ENCODE measurements at regions not wholly inside any gene's neighbourhood (a gene's known extent, or its start where the extent isn't known, plus 50 kb on each side); places are given as distances from the start of the nearest gene placed in this dataset.

DNA sequence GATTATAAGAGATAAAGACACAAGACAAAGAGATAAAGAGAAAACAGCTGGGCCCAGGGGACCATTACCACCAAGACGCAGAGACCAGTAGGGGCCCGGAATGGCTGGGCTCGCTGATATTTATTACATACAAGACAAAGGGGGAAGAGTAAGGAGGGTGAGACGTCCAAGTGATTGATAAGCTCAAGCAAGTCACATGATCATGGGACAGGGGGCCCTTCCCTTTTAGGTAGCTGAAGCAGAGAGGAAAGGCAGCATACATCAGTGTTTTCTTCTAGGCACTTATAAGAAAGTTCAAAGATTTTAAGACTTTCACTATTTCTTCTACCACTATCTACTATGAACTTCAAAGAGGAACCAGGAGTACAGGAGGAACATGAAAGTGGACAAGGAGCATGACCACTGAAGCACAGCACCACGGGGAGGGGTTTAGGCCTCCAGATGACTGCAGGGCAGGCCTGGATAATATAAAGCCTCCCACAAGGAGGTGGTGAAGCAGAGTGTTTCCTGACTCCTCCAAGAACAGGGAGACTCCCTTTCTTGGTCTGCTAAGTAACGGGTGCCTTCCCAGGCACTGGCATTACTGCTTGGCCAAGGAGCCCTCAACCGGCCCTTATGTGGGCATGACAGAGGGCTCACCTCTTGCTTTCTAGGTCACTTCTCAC is 63.9 kb upstream of the ARL4D start:
- Histone ChIP-seq H3K27ac (no peak overlapping the region), H3K36me3 (no peaks in the 10 kb centered on the region), H3K9me3 (no peaks in the 10 kb centered on the region), H3K4me1 (peaks cover 4% of the 10 kb centered on the region), H3K4me3 (no peak overlapping the region), H3K27me3 (no peaks in the 10 kb centered on the region)
- TF ChIP-seq EP300 (IDR thresholded peaks at IDR 0.05), result no peak
- TF ChIP-seq, protein P1, sequence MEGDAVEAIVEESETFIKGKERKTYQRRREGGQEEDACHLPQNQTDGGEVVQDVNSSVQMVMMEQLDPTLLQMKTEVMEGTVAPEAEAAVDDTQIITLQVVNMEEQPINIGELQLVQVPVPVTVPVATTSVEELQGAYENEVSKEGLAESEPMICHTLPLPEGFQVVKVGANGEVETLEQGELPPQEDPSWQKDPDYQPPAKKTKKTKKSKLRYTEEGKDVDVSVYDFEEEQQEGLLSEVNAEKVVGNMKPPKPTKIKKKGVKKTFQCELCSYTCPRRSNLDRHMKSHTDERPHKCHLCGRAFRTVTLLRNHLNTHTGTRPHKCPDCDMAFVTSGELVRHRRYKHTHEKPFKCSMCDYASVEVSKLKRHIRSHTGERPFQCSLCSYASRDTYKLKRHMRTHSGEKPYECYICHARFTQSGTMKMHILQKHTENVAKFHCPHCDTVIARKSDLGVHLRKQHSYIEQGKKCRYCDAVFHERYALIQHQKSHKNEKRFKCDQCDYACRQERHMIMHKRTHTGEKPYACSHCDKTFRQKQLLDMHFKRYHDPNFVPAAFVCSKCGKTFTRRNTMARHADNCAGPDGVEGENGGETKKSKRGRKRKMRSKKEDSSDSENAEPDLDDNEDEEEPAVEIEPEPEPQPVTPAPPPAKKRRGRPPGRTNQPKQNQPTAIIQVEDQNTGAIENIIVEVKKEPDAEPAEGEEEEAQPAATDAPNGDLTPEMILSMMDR (IDR thresholded peaks at IDR 0.05), result no peak
- no peak for TF ChIP-seq POLR2AphosphoS5 (IDR thresholded peaks at IDR 0.05)
- no peak for TF ChIP-seq POLR2A (IDR thresholded peaks at IDR 0.05)
- no peak for DNase-seq (ENCODE audit: low spot score in 2 of 2)
- 55% methylated on average over 7 of the region's 7 CpGs for WGBS

DNA sequence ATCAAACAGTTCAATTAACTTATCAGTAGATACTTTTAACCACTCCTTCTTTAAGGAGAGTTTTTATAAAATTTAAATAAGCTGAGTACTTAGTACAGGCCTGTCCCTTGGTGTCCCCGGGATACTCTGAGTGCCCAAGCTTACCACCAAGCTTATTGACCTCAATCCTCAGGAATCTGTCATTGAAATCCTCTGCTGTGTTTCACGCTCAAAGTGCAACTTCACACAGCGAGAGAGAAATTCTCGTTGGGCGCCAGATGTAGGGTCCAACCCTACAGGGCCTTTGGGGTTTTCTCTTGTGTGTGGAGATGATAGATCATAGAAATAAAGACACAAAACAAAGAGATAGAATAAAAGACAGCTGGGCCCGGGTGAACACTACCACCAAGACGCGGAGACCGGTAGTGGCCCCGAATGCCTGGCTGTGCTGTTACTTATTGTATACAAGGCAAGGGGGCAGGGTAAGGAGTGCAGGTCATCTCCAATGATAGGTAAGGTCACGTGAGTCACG is 65.3 kb upstream of the ARL4D start:
- H3K27ac ChIP-seq, result no peak overlapping the region
- 86% methylated on average over 12 of the region's 12 CpGs for WGBS
- no peaks in the 10 kb centered on the region for H3K9me3 ChIP-seq
- H3K4me1 ChIP-seq, result peaks cover 4% of the 10 kb centered on the region
- no peak overlapping the region for H3K4me3 ChIP-seq
- H3K27me3 ChIP-seq, result no peaks in the 10 kb centered on the region
- no peaks in the 10 kb centered on the region for H3K36me3 ChIP-seq
- TF ChIP-seq, protein P1 (IDR thresholded peaks at IDR 0.05), result no peak
- no peak for TF ChIP-seq POLR2AphosphoS5 (IDR thresholded peaks at IDR 0.05)
- no peak for TF ChIP-seq EP300 (IDR thresholded peaks at IDR 0.05)
- TF ChIP-seq POLR2A (IDR thresholded peaks at IDR 0.05), result no peak
- DNase-seq (ENCODE audit: low spot score in 2 of 2), result no peak

DNA sequence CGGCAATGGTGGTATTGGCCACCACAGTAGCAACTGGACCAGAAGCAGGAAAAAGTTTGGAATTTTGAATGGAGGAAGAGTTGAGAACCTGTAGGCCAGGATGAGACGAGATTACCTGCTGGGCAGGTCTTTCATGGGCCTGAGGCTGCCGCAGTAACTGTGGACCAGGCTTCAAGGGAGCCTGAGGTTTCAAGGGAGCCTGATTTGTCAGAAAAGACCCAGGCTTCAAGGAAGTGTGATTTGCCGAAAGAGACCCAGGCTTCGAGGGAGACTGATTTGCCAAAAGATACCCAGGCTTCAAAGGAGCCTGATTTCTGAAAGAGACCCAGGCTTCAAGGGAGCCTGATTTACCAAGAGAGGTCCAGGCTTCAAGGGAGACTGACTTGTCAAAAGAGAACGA is 66.6 kb upstream of the ARL4D start:
- no peak overlapping the region for H3K4me3 ChIP-seq
- no peak overlapping the region for H3K27ac ChIP-seq
- H3K36me3 ChIP-seq, result no peaks in the 10 kb centered on the region
- 88% methylated on average over 6 of the region's 6 CpGs for WGBS
- H3K27me3 ChIP-seq, result no peaks in the 10 kb centered on the region
- DNase-seq (ENCODE audit: low spot score in 2 of 2), result no peak
- TF ChIP-seq POLR2A (IDR thresholded peaks at IDR 0.05) (no peak), POLR2AphosphoS5 (IDR thresholded peaks at IDR 0.05) (no peak), EP300 (IDR thresholded peaks at IDR 0.05) (no peak)
- TF ChIP-seq, protein P1 (IDR thresholded peaks at IDR 0.05), result no peak
- H3K9me3 ChIP-seq, result no peaks in the 10 kb centered on the region
- peaks cover 13% of the 10 kb centered on the region for H3K4me1 ChIP-seq

DNA sequence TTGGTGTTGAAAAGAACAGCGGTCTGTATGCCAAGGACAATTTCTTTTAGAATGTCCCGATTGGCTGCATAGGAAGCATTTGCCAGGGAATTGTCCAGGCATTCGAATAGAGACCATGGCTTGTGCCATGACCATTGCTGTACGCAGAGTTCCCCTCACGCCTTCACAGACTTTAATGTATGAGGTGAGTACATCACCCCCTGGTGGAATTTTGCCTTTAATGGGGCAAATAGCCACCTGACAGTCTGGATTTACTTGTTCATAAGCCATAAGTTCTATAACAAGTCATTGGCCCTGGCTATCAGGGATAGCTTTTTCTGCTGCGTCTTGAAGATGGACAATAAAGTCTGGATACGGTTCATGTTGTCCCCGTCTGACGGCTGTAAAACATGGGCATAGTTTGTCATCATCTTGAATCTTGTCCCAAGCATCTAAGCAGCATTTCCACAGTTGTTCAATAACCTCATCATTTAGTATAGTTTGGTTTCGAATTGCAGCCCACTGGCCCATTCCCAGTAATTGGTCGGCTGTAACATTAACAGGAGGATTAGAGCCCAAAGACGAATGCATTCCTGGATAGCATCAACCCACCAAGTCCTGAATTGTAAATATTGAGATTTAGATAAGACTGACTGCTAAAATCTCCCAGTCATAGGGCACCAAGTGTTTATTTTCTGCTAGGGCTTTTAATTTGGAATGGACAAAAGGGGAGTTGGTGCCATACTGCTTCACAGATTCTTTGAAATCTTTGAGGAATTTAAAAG is 67.7 kb upstream of the ARL4D start:
- no peak for TF ChIP-seq POLR2A (IDR thresholded peaks at IDR 0.05)
- TF ChIP-seq EP300 (IDR thresholded peaks at IDR 0.05), result no peak
- TF ChIP-seq POLR2AphosphoS5 (IDR thresholded peaks at IDR 0.05), result no peak
- TF ChIP-seq, protein P1 (IDR thresholded peaks at IDR 0.05), result no peak
- DNase-seq (ENCODE audit: low spot score in 2 of 2), result no peak

DNA sequence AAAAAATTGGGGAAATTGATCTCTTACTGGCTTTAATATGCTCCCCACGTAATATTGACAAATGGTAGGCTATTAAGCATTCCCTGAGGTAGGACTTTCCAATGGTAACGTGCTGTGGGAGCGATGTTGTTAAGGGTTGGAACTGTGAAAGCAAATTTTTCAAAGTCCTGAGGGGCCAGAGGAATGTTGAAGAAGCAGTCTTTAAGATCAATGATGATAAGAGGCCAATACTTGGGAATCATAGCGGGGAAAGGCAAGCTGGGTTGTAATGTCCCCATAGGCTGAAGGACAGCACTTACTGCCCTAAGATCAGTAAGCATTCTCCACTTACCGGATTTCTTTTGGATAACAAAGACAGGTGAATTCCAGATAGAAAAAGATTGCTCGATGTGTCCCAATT is 69.6 kb upstream of the ARL4D start:
- 69% methylated on average over 6 of the region's 6 CpGs for WGBS
- TF ChIP-seq, protein P1 (IDR thresholded peaks at IDR 0.05), result no peak
- TF ChIP-seq POLR2AphosphoS5 (IDR thresholded peaks at IDR 0.05) (no peak), POLR2A (IDR thresholded peaks at IDR 0.05) (no peak), EP300 (IDR thresholded peaks at IDR 0.05) (no peak)
- H3K4me1 ChIP-seq, result peaks cover 13% of the 10 kb centered on the region

More for the DNA sequence above, 67.7 kb upstream of the ARL4D start:
- no peak overlapping the region for H3K4me3 ChIP-seq
- peaks cover 13% of the 10 kb centered on the region for H3K4me1 ChIP-seq
- H3K36me3 ChIP-seq, result no peaks in the 10 kb centered on the region
- 82% methylated on average over 12 of the region's 12 CpGs for WGBS
- no peaks in the 10 kb centered on the region for H3K9me3 ChIP-seq
- no peaks in the 10 kb centered on the region for H3K27me3 ChIP-seq
- no peak overlapping the region for H3K27ac ChIP-seq

More for the DNA sequence above, 69.6 kb upstream of the ARL4D start:
- Histone ChIP-seq H3K4me3 (no peak overlapping the region), H3K36me3 (no peaks in the 10 kb centered on the region), H3K9me3 (no peaks in the 10 kb centered on the region), H3K27me3 (no peaks in the 10 kb centered on the region), H3K27ac (no peak overlapping the region)
- no peak for DNase-seq (ENCODE audit: low spot score in 2 of 2)
